ENCODE measurements at regions not wholly inside any gene's neighbourhood (a gene's known extent, or its start where the extent isn't known, plus 50 kb on each side); places are given as distances from the start of the nearest gene placed in this dataset.

- TF ChIP-seq, protein P1, sequence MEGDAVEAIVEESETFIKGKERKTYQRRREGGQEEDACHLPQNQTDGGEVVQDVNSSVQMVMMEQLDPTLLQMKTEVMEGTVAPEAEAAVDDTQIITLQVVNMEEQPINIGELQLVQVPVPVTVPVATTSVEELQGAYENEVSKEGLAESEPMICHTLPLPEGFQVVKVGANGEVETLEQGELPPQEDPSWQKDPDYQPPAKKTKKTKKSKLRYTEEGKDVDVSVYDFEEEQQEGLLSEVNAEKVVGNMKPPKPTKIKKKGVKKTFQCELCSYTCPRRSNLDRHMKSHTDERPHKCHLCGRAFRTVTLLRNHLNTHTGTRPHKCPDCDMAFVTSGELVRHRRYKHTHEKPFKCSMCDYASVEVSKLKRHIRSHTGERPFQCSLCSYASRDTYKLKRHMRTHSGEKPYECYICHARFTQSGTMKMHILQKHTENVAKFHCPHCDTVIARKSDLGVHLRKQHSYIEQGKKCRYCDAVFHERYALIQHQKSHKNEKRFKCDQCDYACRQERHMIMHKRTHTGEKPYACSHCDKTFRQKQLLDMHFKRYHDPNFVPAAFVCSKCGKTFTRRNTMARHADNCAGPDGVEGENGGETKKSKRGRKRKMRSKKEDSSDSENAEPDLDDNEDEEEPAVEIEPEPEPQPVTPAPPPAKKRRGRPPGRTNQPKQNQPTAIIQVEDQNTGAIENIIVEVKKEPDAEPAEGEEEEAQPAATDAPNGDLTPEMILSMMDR (IDR thresholded peaks at IDR 0.05): no peak
- no peak for TF ChIP-seq POLR2A (IDR thresholded peaks at IDR 0.05)
Observed at GRCh38 chr10:2197663-2198062, 460.3 kb upstream of the ADARB2 start.

Measured in right lobe of liver (tissue), 4 donors.